ENCODE measurements at regions not wholly inside any gene's neighbourhood (a gene's known extent, or its start where the extent isn't known, plus 50 kb on each side); places are given as distances from the start of the nearest gene placed in this dataset.

- no TSS peak for BruUV-seq (replicated peaks)
- CTCF ChIA-PET = interaction anchor here (0.7 kb wide), 1 partner anchor 319 kb away, joined by 3 read pairs; no protein-coding TSS in a partner anchor
Measured at GRCh38 chr5:93156566-93156965, 424.5 kb downstream of the NR2F1-AS1 start.

GRCh38 chr5:93154535-93154934 lies 426.5 kb downstream of the NR2F1-AS1 start:
- peaks cover 34% of the 10 kb centered on the region for H3K4me1 Mint-ChIP-seq (ENCODE audit: low read depth, unreplicated experiment)
- no TSS peak for BruUV-seq (replicated peaks)
- no peak overlapping the region for H3K4me3 Mint-ChIP-seq (ENCODE audit: low read depth, unreplicated experiment)
- no peak for TF ChIP-seq CTCF (IDR thresholded peaks at IDR 0.05; ENCODE audit: unreplicated experiment)
- DNase-seq = no peak
- intact Hi-C loops (cut with micrococcal nuclease; ENCODE audit: unreplicated experiment) = loop anchor here (5.0 kb wide), 1 partner anchor 182 kb away; no protein-coding TSS in a partner anchor
- no peaks in the 10 kb centered on the region for H3K27me3 Mint-ChIP-seq (ENCODE audit: unreplicated experiment)
- H3K9me3 Mint-ChIP-seq (ENCODE audit: low read depth, unreplicated experiment) = peaks cover 2% of the 10 kb centered on the region
- CTCF ChIA-PET = no interaction called here
- H3K36me3 Mint-ChIP-seq (ENCODE audit: insufficient read depth, unreplicated experiment) = no peaks in the 10 kb centered on the region
- no peak overlapping the region for H3K27ac Mint-ChIP-seq (ENCODE audit: unreplicated experiment)

More at GRCh38 chr5:93156566-93156965, 424.5 kb downstream of the NR2F1-AS1 start:
- Mint-ChIP-seq H3K4me3 (ENCODE audit: low read depth, unreplicated experiment) (no peak overlapping the region), H3K4me1 (ENCODE audit: low read depth, unreplicated experiment) (peaks cover 47% of the 10 kb centered on the region), H3K9me3 (ENCODE audit: low read depth, unreplicated experiment) (peaks cover 2% of the 10 kb centered on the region), H3K27me3 (ENCODE audit: unreplicated experiment) (no peaks in the 10 kb centered on the region), H3K27ac (ENCODE audit: unreplicated experiment) (no peak overlapping the region), H3K36me3 (ENCODE audit: insufficient read depth, unreplicated experiment) (no peaks in the 10 kb centered on the region)
- TF ChIP-seq CTCF (IDR thresholded peaks at IDR 0.05; ENCODE audit: unreplicated experiment) = no peak
- DNase-seq = no peak
- intact Hi-C loops (cut with micrococcal nuclease; ENCODE audit: unreplicated experiment) = no loop called here

DNA sequence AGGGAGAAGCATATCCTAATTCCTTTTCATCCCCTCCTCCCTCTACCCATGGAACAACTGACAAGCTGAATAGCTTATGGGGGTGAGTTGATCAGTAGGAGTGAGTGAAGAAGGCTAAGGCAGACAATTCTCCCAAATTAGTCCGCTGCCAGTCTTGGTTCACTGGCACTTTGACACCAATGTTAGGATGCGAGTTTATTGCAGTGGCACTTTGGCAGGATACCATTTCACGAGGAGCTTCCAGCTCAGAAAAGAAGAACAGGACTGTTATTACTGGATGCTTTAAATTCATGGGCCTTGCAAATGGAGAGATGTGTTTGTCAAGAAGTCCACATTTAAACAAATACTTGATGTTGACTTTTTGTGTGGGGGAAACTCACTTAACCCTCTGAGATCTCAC lies 427.6 kb downstream of the NR2F1-AS1 start:
- Mint-ChIP-seq H3K27me3 (ENCODE audit: unreplicated experiment) (no peaks in the 10 kb centered on the region), H3K36me3 (ENCODE audit: insufficient read depth, unreplicated experiment) (no peaks in the 10 kb centered on the region), H3K27ac (ENCODE audit: unreplicated experiment) (no peak overlapping the region), H3K9me3 (ENCODE audit: low read depth, unreplicated experiment) (no peaks in the 10 kb centered on the region), H3K4me3 (ENCODE audit: low read depth, unreplicated experiment) (no peak overlapping the region), H3K4me1 (ENCODE audit: low read depth, unreplicated experiment) (peaks cover 25% of the 10 kb centered on the region)
- no TSS peak for BruUV-seq (replicated peaks)
- CTCF ChIA-PET = no interaction called here
- TF ChIP-seq CTCF (IDR thresholded peaks at IDR 0.05; ENCODE audit: unreplicated experiment) = no peak
- no peak for DNase-seq
- intact Hi-C loops (cut with micrococcal nuclease; ENCODE audit: unreplicated experiment) = loop anchor here (5.0 kb wide), 1 partner anchor 181 kb away; no protein-coding TSS in a partner anchor

DNA sequence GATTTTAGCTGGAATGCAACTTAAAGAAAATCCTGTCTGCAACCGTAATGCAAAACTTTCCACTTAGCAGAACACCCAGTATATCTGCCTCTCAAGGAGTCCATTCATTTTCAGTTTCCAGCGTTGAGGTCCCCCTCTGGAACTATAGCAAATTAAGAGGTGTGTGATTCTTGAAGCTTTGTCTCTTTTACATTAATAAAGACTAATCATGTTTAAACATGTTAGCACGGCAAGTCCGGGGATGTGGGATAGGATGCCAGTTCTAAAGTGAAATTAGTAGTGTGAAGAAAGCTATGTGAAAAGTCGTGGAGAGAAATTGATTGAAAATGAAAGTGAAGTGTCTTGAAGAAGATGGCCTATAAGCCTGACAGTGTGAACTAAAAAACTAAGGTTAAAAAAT lies 429.1 kb downstream of the NR2F1-AS1 start:
- CTCF ChIA-PET = interaction anchor here (0.6 kb wide), 1 partner anchor 185 kb away, joined by 3 read pairs; no protein-coding TSS in a partner anchor
- no TSS peak for BruUV-seq (replicated peaks)

More for the DNA sequence above, 429.1 kb downstream of the NR2F1-AS1 start:
- Mint-ChIP-seq H3K36me3 (ENCODE audit: insufficient read depth, unreplicated experiment) (no peaks in the 10 kb centered on the region), H3K4me1 (ENCODE audit: low read depth, unreplicated experiment) (peaks cover 25% of the 10 kb centered on the region), H3K9me3 (ENCODE audit: low read depth, unreplicated experiment) (no peaks in the 10 kb centered on the region), H3K4me3 (ENCODE audit: low read depth, unreplicated experiment) (no peak overlapping the region), H3K27ac (ENCODE audit: unreplicated experiment) (no peak overlapping the region), H3K27me3 (ENCODE audit: unreplicated experiment) (no peaks in the 10 kb centered on the region)
- no peak for DNase-seq
- intact Hi-C loops (cut with micrococcal nuclease; ENCODE audit: unreplicated experiment) = loop anchor here (5.0 kb wide), 1 partner anchor 180 kb away; no protein-coding TSS in a partner anchor
- no peak for TF ChIP-seq CTCF (IDR thresholded peaks at IDR 0.05; ENCODE audit: unreplicated experiment)
